Ovary (tissue), 7 donors: ENCODE measurements at regions not wholly inside any gene's neighbourhood (a gene's known extent, or its start where the extent isn't known, plus 50 kb on each side); places are given as distances from the start of the nearest gene placed in this dataset.

Experiments
- DNase-seq, 5 donors: peaks; one replicate each; pipeline ENCODE4 v3.0.0-alpha.2; 2019 to 2020
- H3K27ac ChIP-seq, 2 donors: fragments of 200-600 bp; one replicate each; pipeline versions ENCODE4 v1.5.1 to v1.8.0; 2019 to 2022
- H3K27me3 ChIP-seq: fragments of 200-600 bp; one replicate; pipeline ENCODE4 v1.8.0; 2022
- H3K36me3 ChIP-seq: fragments of 200-600 bp; sonication (generic); one replicate; pipeline ENCODE4 v1.5.1; 2019
- H3K4me1 ChIP-seq: one replicate; pipeline ENCODE4 v1.8.1; 2013; ENCODE audit warnings: mild to moderate bottlenecking, moderate library complexity; ENCODE audit not compliant: insufficient read depth
- H3K4me3 ChIP-seq: fragments of 200-600 bp; sonication (generic); one replicate; pipeline ENCODE4 v1.5.1; 2017
- H3K9me3 ChIP-seq, 2 donors: fragments of 200-600 bp in 1 of 2; sonication (generic) in 1 of 2; one replicate each; pipeline versions ENCODE4 v1.5.1 to v1.8.1; 2013 to 2019; ENCODE audit warnings: mild to moderate bottlenecking in 1 of 2, moderate library complexity in 1 of 2
- CTCF ChIP-seq, 3 donors: fragments of 450-650 bp in 2 of 3; fragments of 200-600 bp in 1 of 3; IDR thresholded peaks; one replicate each; pipeline versions ENCODE4 v1.5.1 to v1.8.0; 2016 to 2022; ENCODE audit warnings: antibody characterized with exemption in 3 of 3, mild to moderate bottlenecking in 1 of 3
- EP300 ChIP-seq: sonication (generic); formaldehyde crosslinking; IDR thresholded peaks from one replicate; pipeline ENCODE4 v1.6.1; 2017; ENCODE audit warnings: antibody characterized with exemption
- POLR2A ChIP-seq: fragments of 450-650 bp; IDR thresholded peaks from one replicate; pipeline ENCODE4 v1.6.1; 2017; ENCODE audit warnings: antibody characterized with exemption, mild to moderate bottlenecking, moderate library complexity
- WGBS, 3 donors: extraction: QIAGEN DNeasy Blood & Tissue Kit in 1 of 3; methylation state at CpG; one replicate each; pipeline versions ENCODE4 v1.1.5 to v1.1.7; 2013 to 2017; 5-methylcytosine and 5-hydroxymethylcytosine counted together
- intact Hi-C, 4 donors: fragments of 100-400 bp; cut with DNase I; formaldehyde crosslinking; loops; one replicate each; pipeline versions ENCODE4 v1.11.0 to v1.15.1; 2022 to 2023
- donor health status: DM: no; HTN: no; CAD: no; lungs with moderate emphysema.
- donor health status: DM: no; HTN: no; CAD: no.
- donor health status: Bipolar disorder and iron deficiency.
- donor health status: DM: no; HTN: no; CAD: no.
- donor health status: DM: yes; HTN: yes; CAD: no.

GRCh38 chr7:118642396-118642795 is 417.9 kb downstream of the ANKRD7 start:
- H3K27ac ChIP-seq: no peak overlapping the region
- no peaks in the 10 kb centered on the region for H3K27me3 ChIP-seq
- H3K36me3 ChIP-seq: no peaks in the 10 kb centered on the region
- H3K4me3 ChIP-seq: no peak overlapping the region
- no peak for DNase-seq
- WGBS, 3 donors: 47 to 80% (median 71%) methylated on average over 2 of the region's 2 CpGs
- H3K9me3 ChIP-seq: no peaks in the 10 kb centered on the region
- TF ChIP-seq CTCF (IDR thresholded peaks at IDR 0.05) (no peak), POLR2A (no peak), EP300 (no peak)
- intact Hi-C loops: no loop called here
- H3K4me1 ChIP-seq: no peaks in the 10 kb centered on the region

- Histone ChIP-seq H3K27me3 (no peaks in the 10 kb centered on the region), H3K36me3 (no peaks in the 10 kb centered on the region), H3K4me3 (no peak overlapping the region), H3K4me1 (no peaks in the 10 kb centered on the region), H3K27ac (no peak overlapping the region), H3K9me3 (no peaks in the 10 kb centered on the region)
- intact Hi-C loops: no loop called here
- no peak for TF ChIP-seq POLR2A
- TF ChIP-seq CTCF (IDR thresholded peaks at IDR 0.05): no peak
- TF ChIP-seq EP300: no peak
- no peak for DNase-seq
Measured at GRCh38 chr7:118644346-118644745, 419.8 kb downstream of the ANKRD7 start.

DNA sequence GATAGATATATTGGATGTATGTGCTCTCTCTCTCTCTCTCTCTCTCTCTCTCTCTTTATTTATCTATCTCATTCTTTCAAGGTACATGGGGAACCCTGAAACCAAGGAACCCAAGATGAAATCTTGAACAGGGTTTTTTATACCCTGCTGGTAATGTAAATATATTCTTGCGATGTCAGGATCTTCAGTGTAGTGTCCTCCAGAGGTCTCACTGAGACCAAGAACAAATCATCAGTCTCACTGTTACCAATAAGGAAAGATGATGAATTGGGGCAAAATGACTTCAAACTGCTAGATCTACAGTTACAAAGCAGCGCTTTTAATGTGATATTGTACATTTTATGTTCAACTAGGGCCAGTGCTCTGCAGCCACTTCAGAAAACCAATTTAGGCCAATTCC is 423.5 kb downstream of the ANKRD7 start:
- intact Hi-C loops: no loop called here
- Histone ChIP-seq H3K36me3 (no peaks in the 10 kb centered on the region), H3K27me3 (no peaks in the 10 kb centered on the region), H3K4me3 (no peak overlapping the region), H3K9me3 (no peaks in the 10 kb centered on the region), H3K4me1 (no peaks in the 10 kb centered on the region), H3K27ac (no peak overlapping the region)
- DNase-seq: no peak
- TF ChIP-seq CTCF (IDR thresholded peaks at IDR 0.05): no peak
- no peak for TF ChIP-seq POLR2A
- TF ChIP-seq EP300: no peak
- WGBS, 3 donors: 93 to 97% (median 94%) methylated on average over 2 of the region's 2 CpGs

DNA sequence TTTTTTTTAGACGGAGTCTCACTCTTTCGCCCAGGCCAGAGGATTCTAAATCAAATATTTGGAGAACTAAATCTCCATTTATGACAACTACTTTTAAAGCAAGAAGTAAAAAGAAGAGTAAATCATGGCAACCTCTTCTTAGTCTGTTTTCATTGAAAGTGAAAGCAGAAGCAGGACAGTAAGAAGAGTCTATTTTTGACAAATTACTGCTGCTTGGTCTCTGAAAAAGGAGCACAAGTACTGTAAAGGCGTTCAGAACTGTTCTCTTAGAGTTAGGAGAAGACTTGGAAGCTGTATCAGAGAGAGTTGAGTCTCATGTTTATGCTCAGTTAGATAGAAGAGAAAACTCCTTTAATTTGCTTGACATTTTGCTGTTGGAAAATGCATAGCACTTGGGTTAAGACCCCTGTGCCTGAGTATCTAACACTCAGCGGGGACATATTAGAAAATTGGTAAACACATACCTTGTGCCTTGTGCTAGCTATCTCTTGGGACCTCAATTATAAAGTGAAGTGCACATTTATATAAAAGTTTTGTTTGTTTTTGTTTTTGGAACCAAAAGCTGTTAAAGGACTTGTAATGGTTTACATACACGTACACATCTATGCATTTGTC is 433.0 kb downstream of the ANKRD7 start:
- intact Hi-C loops: no loop called here
- DNase-seq: no peak

More for the DNA sequence above, 433.0 kb downstream of the ANKRD7 start:
- Histone ChIP-seq H3K4me1 (no peaks in the 10 kb centered on the region), H3K4me3 (no peak overlapping the region), H3K27ac (no peak overlapping the region), H3K36me3 (no peaks in the 10 kb centered on the region), H3K27me3 (no peaks in the 10 kb centered on the region), H3K9me3 (no peaks in the 10 kb centered on the region)
- no peak for TF ChIP-seq EP300
- no peak for TF ChIP-seq CTCF (IDR thresholded peaks at IDR 0.05)
- TF ChIP-seq POLR2A: no peak
- 46 to 55% (median 51%) methylated on average over 5 of the region's 5 CpGs for WGBS, 3 donors
